ENCODE measurements at regions not wholly inside any gene's neighbourhood (a gene's known extent, or its start where the extent isn't known, plus 50 kb on each side); places are given as distances from the start of the nearest gene placed in this dataset.

GRCh38 chr5:110082863-110083262 lies 393.1 kb downstream of the MAN2A1 start (continued):
- TF ChIP-seq ATF2 (IDR thresholded peaks at IDR 0.05; ENCODE audit: low read length) (no peak), TCF12 (IDR thresholded peaks at IDR 0.05; ENCODE audit: low read depth, low read length) (no peak), CHD7 (IDR thresholded peaks at IDR 0.05; ENCODE audit: insufficient replicate concordance, low read length) (no peak)
